Thyroid gland (tissue), 4 donors: ENCODE measurements at regions not wholly inside any gene's neighbourhood (a gene's known extent, or its start where the extent isn't known, plus 50 kb on each side); places are given as distances from the start of the nearest gene placed in this dataset.

Source experiments
- POLR2A ChIP-seq, 2 donors: fragments of 450-650 bp; IDR thresholded peaks; one replicate each; pipeline ENCODE4 v1.6.1; 2017; ENCODE audit warnings: antibody characterized with exemption in 2 of 2, mild to moderate bottlenecking in 2 of 2, moderate library complexity in 1 of 2
- TF ChIP-seq, protein P1 (sequence below), 6 experiments: fragments of 200-600 bp in 3 of 6; fragments of 450-650 bp in 3 of 6; sonication (generic) in 3 of 6; IDR thresholded peaks; one replicate each; pipeline ENCODE4 v1.5.1; 2016 to 2019; ENCODE audit warnings: antibody characterized with exemption in 6 of 6, mild to moderate bottlenecking in 2 of 6, inconsistent platforms in 1 of 6, moderate library complexity in 1 of 6

DNA sequence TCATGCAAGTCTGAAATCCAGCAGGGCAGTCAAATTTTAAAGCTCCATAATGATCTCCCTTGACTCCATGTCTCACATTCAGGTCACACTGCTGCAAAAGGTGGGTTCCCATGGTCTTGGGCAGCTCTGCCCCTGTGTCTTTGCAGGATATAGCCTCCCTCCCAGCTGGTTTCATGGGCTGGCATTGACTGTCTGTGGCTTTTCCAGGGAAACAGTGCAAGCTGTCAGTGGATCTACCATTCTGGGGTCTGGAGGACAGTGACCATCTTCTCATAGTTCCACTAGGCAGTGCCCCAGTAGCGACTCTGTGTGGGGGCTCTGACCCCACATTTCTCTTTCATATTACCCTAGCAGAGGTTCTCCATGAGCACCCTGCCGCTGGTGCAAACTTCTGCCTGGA, 220.6 kb upstream of the COPS8 start:
- no peak for TF ChIP-seq POLR2A (IDR thresholded peaks at IDR 0.05)
- TF ChIP-seq, protein P1, sequence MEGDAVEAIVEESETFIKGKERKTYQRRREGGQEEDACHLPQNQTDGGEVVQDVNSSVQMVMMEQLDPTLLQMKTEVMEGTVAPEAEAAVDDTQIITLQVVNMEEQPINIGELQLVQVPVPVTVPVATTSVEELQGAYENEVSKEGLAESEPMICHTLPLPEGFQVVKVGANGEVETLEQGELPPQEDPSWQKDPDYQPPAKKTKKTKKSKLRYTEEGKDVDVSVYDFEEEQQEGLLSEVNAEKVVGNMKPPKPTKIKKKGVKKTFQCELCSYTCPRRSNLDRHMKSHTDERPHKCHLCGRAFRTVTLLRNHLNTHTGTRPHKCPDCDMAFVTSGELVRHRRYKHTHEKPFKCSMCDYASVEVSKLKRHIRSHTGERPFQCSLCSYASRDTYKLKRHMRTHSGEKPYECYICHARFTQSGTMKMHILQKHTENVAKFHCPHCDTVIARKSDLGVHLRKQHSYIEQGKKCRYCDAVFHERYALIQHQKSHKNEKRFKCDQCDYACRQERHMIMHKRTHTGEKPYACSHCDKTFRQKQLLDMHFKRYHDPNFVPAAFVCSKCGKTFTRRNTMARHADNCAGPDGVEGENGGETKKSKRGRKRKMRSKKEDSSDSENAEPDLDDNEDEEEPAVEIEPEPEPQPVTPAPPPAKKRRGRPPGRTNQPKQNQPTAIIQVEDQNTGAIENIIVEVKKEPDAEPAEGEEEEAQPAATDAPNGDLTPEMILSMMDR (IDR thresholded peaks at IDR 0.05) = no peak
